GM23338 (cell line): ENCODE measurements at regions not wholly inside any gene's neighbourhood (a gene's known extent, or its start where the extent isn't known, plus 50 kb on each side); places are given as distances from the start of the nearest gene placed in this dataset.
A peak's percentile ranks its signal among the peaks of the same experiment; 100 is the strongest.

Experiments
- CREB1 ChIP-seq: fragments of 250-450 bp; sonication (Bioruptor Pico); IDR thresholded peaks from 2 replicates; pipeline ENCODE4 v1.5.0; 2020; ENCODE audit warnings: low read depth, mild to moderate bottlenecking, moderate library complexity
- CTCF ChIP-seq, 2 experiments: fragments of 200-600 bp in 1 of 2; sonication (generic) in 1 of 2; conservative IDR thresholded peaks; 2 replicates each; pipeline versions ENCODE4 v1.5.1 to v1.6.1; 2016 to 2017; ENCODE audit warnings: antibody characterized with exemption in 2 of 2, low read depth in 2 of 2, mild to moderate bottlenecking in 2 of 2, moderate library complexity in 1 of 2
- ETS1 ChIP-seq: IDR thresholded peaks from 2 replicates; pipeline ENCODE4 v1.6.1; 2016; ENCODE audit warnings: antibody characterized with exemption
- EZH2 ChIP-seq: fragments of 200-600 bp; sonication (generic); IDR thresholded peaks from one replicate; pipeline ENCODE4 v1.8.0; 2017; ENCODE audit warnings: antibody characterized with exemption, mild to moderate bottlenecking, low read depth; ENCODE audit not compliant: unreplicated experiment
- EZH2phosphoT487 ChIP-seq: fragments of 200-600 bp; sonication (generic); IDR thresholded peaks from one replicate; pipeline ENCODE4 v1.8.1; 2018; ENCODE audit warnings: antibody characterized with exemption; ENCODE audit not compliant: unreplicated experiment
- JUNB ChIP-seq: IDR thresholded peaks from one replicate; pipeline ENCODE4 v1.6.1; 2016; ENCODE audit warnings: antibody characterized with exemption; ENCODE audit not compliant: unreplicated experiment
- NANOG ChIP-seq: IDR thresholded peaks from 2 replicates; pipeline ENCODE4 v1.6.1; 2016; ENCODE audit warnings: antibody characterized with exemption, borderline replicate concordance
- POLR2AphosphoS5 ChIP-seq: IDR thresholded peaks from 2 replicates; pipeline ENCODE4 v1.6.1; 2016; ENCODE audit warnings: antibody characterized with exemption, low read depth
- REST ChIP-seq: IDR thresholded peaks from one replicate; pipeline ENCODE4 v1.6.1; 2018; ENCODE audit warnings: antibody characterized with exemption; ENCODE audit not compliant: unreplicated experiment
- STAT1 ChIP-seq: IDR thresholded peaks from one replicate; pipeline ENCODE4 v1.6.1; 2016; ENCODE audit warnings: antibody characterized with exemption; ENCODE audit not compliant: unreplicated experiment
- ZNF114 ChIP-seq: fragments of 250-450 bp; sonication (Bioruptor Pico); IDR thresholded peaks from 2 replicates; pipeline ENCODE4 v1.5.0; 2020; ENCODE audit warnings: mild to moderate bottlenecking, moderate library complexity

GRCh38 chr4:167779280-167779679, 313.1 kb upstream of the ANXA10 start:
- no peak for TF ChIP-seq CREB1 (CRISPR knock-in tag)
- TF ChIP-seq EZH2phosphoT487 = no peak
- TF ChIP-seq CTCF (conservative IDR thresholded peaks at IDR 0.05; ENCODE audit: low read depth in 2 of 2) = peak; percentile 26 to 46; a peak in 3 of 4 replicates
- TF ChIP-seq POLR2AphosphoS5 = no peak
- TF ChIP-seq EZH2 = no peak
- no peak for TF ChIP-seq REST
- TF ChIP-seq ETS1 = no peak
- TF ChIP-seq JUNB = no peak
- no peak for TF ChIP-seq ZNF114 (CRISPR knock-in tag)
- no peak for TF ChIP-seq NANOG
- no peak for TF ChIP-seq STAT1
